Epidermal melanocyte (primary cell): ENCODE measurements at regions not wholly inside any gene's neighbourhood (a gene's known extent, or its start where the extent isn't known, plus 50 kb on each side); places are given as distances from the start of the nearest gene placed in this dataset.
"Not testable (repeated sequence)": the region's sequence is repeated elsewhere in the genome, so short reads cannot be mapped to it uniquely, and the experiment has no call there.

Experiments
- DNase-seq: peaks from one replicate; pipeline ENCODE4 v3.0.0; 2011; ENCODE audit warnings: low spot score; ENCODE audit not compliant: insufficient read length

DNA sequence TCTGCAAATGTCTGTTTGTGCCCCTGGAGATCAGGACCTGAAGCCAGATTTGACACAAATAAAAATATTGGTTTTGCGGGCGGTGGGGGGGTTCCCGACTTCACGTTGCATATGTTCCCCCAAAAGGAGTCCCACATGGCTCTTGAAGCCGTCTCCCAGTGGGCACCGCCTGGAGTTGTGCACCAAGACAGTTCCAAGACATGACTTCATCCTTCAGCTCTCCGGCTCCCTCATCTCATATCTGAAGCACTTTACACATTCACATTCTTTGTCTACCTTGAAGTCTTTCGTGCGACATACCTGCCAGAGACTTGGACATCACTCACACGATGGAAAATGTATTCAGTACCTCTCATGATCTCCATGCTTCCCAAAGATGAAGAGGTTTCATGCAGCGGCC, 362.8 kb upstream of the FOXK1 start:
- DNase-seq = no peak

- no peak for DNase-seq
These were observed 356.4 kb upstream of the FOXK1 start for GRCh38 chr7:4325732-4326131.

- DNase-seq = no peak
These were observed 350.4 kb upstream of the FOXK1 start for GRCh38 chr7:4331711-4332110.

DNA sequence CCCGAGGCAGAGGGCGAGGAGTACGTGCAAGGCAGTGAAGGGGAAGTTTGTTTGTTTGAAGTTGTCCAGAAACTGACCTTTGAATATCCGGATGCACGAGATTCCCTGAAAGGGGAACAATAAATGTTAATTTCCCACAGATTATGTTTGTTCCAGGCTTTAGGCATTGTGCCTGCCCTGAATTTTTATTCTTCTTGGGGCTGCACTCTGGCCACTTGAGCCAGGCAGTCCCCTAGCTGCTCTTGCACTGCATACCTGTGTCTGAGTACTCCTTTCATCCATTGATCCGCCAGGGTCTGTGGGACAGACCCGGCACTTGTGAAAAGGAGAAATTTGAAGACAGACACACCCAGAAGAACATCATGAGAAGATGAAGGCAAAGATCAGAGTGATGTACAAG, 343.5 kb upstream of the FOXK1 start:
- no peak for DNase-seq

- no peak for DNase-seq
These were observed 338.5 kb upstream of the FOXK1 start for GRCh38 chr7:4343272-4344247.

- DNase-seq = no peak
These were observed 337.1 kb upstream of the FOXK1 start for GRCh38 chr7:4345004-4345403.

GRCh38 chr7:4352069-4352468, 330.0 kb upstream of the FOXK1 start:
- no peak for DNase-seq

- no peak for DNase-seq
These were observed 320.3 kb upstream of the FOXK1 start for GRCh38 chr7:4361774-4362173.

DNA sequence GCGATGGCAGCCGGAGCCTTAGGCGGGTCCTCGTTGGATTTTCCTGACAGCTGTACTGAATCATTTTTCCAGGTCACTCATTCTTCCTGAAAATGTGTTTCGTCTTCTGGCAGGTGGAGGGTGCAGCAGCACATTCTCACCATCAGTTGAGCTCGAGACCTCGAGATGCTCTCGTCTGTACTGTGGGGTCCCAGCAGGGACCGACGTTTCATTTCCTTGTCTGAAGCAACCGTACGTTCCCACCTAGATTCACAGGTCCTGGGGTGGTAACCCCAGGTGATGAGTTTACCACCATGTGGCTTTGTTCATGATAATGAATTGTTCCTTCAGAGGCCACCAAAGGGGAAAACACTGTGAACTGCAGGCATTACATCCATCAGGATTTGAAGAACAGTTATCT, 298.5 kb upstream of the FOXK1 start:
- no peak for DNase-seq

GRCh38 chr7:4386190-4386589, 295.9 kb upstream of the FOXK1 start:
- DNase-seq = no peak

DNA sequence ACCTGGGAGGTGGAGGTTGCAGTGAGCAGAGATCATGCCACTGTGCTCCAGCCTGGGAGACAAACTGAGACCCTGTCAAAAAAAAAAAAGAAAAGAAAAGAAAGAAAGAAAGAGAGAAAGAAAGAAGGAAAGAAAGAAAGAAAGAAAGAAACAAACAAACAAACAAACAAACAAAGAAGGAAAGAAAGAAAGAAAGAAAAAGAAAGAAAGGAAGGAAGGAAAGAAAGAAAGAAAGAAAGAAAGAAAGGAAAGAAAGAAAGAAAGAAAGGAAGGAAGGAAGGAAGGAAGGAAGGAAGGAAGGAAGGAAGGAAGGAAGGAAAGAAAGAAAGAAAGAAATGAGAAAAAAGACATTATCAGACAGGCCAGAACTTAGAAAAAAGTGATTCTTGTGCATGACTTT, 291.0 kb upstream of the FOXK1 start:
- not testable (repeated sequence) for DNase-seq

- no peak for DNase-seq
These were observed 287.4 kb upstream of the FOXK1 start for GRCh38 chr7:4394736-4395135.

DNA sequence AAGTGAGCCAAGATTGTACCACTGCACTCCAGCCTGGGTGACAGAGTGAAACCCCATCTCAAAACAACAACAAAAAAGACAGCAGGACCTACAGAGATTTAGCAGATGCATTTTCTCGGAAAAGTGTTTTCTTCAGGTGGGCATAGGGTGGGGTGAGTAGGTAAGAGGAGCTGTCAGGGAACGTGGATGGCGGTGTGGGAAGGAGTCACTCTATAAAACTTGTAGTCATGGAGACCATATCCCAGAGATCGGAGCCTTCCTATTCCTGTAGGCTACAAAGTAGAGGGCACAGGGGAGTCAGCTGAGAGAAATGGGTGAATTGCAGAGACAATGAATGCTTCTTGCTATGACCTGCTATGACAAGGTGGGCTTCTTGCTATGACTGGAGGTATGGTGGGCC, 283.0 kb upstream of the FOXK1 start:
- no peak for DNase-seq

DNA sequence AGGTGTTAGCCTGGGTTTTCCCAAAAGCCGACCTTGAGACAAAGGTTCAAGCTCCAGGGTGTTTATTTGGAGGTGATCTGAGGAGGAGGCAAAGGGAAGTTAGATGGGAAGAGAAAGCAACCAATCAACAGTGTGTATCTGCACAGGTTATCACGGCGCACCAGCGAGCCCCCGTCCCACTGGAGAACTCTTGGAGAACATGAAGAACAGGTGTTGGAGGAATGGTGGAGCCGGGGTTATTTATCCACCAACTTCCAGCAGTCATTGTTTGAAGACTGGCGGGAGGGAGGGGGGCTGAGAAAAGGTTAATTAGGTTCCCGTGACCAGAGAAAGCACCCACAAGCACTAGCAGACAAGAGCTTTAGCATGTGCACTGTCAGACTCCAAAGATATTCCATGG, 282.5 kb upstream of the FOXK1 start:
- DNase-seq = no peak

DNA sequence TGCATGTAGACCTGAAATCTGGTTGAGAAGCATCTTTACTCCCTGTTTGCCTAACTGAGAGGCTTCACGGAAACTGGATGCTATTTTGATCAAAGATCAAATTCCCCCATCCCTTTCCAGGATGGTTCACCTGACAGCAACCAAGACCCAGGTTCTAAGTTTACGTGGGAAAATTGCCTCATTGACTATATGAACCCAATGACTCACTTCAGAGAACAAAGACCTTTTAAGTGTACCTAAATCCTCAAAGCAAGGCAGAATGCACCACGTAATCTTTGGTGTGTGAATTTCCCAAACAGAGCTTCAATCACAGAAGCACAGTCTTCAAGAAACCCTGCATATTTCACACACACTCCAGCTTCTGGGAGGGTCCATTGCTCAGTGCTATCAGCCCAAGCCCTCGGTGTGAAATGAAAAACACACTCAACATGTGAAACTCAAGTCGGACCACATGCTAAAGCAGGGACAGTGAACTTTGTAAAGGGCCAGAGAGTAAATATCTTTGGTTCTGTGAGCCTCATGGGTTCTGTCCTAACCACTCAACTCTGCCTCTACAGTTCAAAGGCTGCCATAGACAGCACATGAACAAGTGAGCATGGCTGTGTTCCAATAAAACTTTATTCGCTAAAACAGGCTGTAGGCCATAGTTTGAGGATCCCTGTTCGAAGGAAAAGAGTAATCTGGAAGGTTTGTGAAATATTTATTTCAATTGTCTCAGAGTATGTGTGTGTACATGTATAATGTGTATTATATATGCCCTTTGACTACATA, 275.6 kb upstream of the FOXK1 start:
- DNase-seq = no peak

DNA sequence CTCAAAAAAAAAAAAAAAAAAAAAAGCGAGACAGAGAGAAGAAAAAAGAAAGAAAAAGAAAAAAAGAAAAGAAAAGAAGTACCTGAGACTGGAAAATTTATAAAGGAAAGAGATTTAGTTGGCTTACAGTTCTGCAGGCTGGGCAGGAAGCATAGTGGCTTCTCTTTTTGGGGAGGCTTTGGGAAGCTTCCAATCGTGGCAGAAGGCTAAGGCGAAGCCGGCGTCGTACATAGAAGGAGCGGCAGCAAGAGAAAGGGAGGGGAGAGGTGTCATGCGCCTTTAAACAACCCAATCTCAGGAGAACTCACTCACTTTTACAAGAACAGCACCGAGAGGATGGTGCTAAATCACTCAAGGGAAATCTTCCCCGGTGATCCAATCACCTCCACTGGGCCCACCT, 272.1 kb upstream of the FOXK1 start:
- DNase-seq = no peak

- DNase-seq = no peak
These were observed 265.6 kb upstream of the FOXK1 start for GRCh38 chr7:4416396-4417056.

GRCh38 chr7:4428526-4428925, 253.6 kb upstream of the FOXK1 start:
- no peak for DNase-seq

DNA sequence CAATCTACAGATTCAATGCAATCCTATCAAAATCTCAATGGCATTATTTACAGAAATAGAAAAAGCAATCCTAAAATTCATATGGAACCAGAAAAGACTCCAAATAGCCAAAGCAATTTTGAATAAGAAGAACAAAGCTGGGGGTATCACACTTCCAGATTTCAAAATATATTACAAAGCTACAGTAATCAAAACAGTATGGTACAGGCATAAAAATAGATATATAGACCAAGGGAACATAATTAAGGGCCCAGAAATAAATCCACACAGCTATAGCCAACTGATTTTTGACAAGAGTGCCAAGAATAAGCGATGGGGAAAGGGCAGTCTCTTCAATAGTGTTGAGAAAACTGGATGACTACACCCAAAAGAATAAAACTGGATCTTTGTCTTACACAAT, 251.9 kb upstream of the FOXK1 start:
- DNase-seq = no peak

- no peak for DNase-seq
These were observed 247.8 kb upstream of the FOXK1 start for GRCh38 chr7:4434306-4434705.

DNA sequence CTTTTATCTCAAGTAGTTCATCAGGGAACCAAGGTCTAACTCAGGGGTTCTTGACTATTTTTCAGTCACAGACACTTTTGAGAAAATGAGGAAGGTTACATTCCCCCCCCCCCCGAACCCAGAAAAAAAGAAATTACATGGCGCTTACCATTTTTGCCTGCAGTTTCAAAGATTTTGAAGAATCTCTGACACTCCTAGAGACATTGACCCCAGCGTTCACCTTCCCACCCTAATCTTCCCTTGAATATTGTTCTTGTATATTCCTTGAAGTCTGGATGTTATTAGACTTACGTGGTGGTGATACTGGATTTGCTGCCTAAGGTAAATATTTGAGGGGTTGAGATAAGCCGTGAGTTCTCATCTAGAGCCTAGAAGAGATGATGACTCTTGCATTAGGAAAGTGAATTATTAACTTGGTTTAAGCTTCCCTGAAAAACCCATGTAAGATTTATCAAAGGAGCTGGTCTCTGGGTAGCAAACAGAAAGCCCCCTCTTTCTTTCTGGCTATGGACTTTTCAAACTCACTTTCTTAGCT, 245.7 kb upstream of the FOXK1 start:
- DNase-seq = no peak

DNA sequence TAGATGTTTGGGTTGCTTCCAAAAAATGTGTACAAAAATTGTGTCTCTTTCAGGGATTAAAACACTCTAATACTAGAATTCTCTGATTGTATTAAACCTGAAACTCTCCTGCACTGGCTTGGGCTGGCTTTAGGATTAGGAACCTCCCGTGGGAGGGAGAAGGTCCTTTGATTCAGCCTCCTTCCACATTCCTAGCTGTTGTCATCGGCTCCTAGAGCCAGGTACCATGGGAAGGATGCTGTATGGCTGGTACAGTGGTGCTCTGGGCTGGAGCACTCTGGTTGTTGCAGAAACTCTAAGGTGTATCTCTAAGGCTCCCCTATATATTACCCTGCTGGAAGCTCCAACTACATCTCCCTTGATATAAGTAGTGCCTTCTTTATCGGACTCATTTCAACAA, 245.2 kb upstream of the FOXK1 start:
- DNase-seq = no peak
